ENCODE measurements at regions not wholly inside any gene's neighbourhood (a gene's known extent, or its start where the extent isn't known, plus 50 kb on each side); places are given as distances from the start of the nearest gene placed in this dataset.

DNA sequence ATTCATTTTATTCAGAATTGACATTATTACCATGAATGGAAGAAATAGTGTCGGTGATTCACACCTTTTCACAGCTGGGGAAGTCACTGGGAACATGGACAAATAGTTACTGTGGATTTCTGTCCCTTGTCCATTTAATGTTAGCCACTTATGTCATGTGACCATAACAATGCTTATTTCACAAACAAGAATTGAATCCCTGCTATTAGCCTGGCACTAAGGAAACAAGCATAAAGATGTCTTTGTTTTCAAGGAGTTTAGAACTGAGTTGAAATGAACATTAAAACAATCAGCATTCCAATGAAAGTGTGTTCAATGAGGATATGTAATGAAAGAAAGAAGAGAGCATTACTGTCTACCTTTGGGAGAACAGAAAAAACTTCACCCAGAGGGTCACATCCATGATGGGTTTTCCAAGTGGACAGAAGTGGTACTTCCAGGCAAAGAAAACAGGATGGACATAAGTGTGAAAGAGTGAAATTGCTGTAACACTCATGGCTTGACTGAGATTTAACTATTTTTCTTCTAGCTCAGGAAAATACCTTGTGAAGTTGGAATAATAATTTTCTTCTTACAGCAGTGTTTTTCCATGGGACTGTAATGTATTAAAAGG is 324.5 kb upstream of the UBE2E3 start:
- no peaks in the 10 kb centered on the region for H3K4me1 ChIP-seq (ENCODE audit: control insufficient read depth, insufficient read depth, low read length)
- CTCF ChIA-PET: interaction anchor here (0.8 kb wide), 1 partner anchor 18 kb away, joined by 4 read pairs; no protein-coding TSS in a partner anchor
- no peak overlapping the region for H3K4me3 ChIP-seq (ENCODE audit: low read depth, low read length)
- H3K27ac ChIP-seq (ENCODE audit: extremely low read depth, low read depth, low read length): no peak overlapping the region
- H3K9me3 ChIP-seq (ENCODE audit: control insufficient read depth, insufficient read depth, low read depth, low read length): no peaks in the 10 kb centered on the region
- no peaks in the 10 kb centered on the region for H3K36me3 ChIP-seq (ENCODE audit: control insufficient read depth in 2 of 2, insufficient read depth in 1 of 2, low read length in 2 of 2)
- POLR2A ChIA-PET: no interaction called here
- TF ChIP-seq ZNF521 (tag by site-specific recombination; IDR thresholded peaks at IDR 0.05) (no peak), HOXD13 (CRISPR knock-in tag; IDR thresholded peaks at IDR 0.05; ENCODE audit: borderline replicate concordance) (no peak), ZNF777 (tag by site-specific recombination; IDR thresholded peaks at IDR 0.05; ENCODE audit: borderline replicate concordance) (no peak), SCRT2 (tag by site-specific recombination; IDR thresholded peaks at IDR 0.05) (no peak), ZNF677 (tag by site-specific recombination; IDR thresholded peaks at IDR 0.05) (no peak)
- TF ChIP-seq, protein P1, sequence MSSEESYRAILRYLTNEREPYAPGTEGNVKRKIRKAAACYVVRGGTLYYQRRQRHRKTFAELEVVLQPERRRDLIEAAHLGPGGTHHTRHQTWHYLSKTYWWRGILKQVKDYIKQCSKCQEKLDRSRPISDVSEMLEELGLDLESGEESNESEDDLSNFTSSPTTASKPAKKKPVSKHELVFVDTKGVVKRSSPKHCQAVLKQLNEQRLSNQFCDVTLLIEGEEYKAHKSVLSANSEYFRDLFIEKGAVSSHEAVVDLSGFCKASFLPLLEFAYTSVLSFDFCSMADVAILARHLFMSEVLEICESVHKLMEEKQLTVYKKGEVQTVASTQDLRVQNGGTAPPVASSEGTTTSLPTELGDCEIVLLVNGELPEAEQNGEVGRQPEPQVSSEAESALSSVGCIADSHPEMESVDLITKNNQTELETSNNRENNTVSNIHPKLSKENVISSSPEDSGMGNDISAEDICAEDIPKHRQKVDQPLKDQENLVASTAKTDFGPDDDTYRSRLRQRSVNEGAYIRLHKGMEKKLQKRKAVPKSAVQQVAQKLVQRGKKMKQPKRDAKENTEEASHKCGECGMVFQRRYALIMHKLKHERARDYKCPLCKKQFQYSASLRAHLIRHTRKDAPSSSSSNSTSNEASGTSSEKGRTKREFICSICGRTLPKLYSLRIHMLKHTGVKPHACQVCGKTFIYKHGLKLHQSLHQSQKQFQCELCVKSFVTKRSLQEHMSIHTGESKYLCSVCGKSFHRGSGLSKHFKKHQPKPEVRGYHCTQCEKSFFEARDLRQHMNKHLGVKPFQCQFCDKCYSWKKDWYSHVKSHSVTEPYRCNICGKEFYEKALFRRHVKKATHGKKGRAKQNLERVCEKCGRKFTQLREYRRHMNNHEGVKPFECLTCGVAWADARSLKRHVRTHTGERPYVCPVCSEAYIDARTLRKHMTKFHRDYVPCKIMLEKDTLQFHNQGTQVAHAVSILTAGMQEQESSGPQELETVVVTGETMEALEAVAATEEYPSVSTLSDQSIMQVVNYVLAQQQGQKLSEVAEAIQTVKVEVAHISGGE (tag by site-specific recombination; conservative IDR thresholded peaks at IDR 0.05; ENCODE audit: low read depth): no peak

DNA sequence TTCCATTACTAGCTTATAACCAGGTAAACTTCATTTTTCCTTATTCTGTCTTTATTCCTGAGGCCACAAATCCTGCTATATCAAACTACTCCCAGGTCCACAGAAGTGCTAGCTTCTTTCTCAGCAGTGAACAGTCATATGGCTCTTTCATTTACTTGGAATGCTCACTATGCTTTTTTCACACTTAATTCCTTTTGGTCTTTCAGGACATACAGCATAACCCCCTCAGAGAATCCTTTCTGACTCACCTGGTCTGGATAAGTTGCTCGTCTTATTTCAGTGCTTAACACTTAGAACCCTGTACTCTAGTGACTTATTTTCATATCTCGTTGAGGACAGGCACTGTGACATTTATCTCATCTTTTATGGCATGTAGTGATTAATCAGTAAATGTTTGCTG is 325.0 kb upstream of the UBE2E3 start:
- TF ChIP-seq IKZF3 (tag by site-specific recombination; IDR thresholded peaks at IDR 0.05) (no peak), ZNF830 (tag by site-specific recombination; IDR thresholded peaks at IDR 0.05; ENCODE audit: low read depth) (no peak), ZNF19 (tag by site-specific recombination; IDR thresholded peaks at IDR 0.05; ENCODE audit: low read depth) (no peak), ZNF610 (tag by site-specific recombination; IDR thresholded peaks at IDR 0.05; ENCODE audit: borderline replicate concordance) (no peak), YY1 (tag by site-specific recombination; IDR thresholded peaks at IDR 0.05) (no peak), OSR2 (tag by site-specific recombination; IDR thresholded peaks at IDR 0.05) (no peak), ZNF335 (tag by site-specific recombination; conservative IDR thresholded peaks at IDR 0.05) (no peak), ZNF48 (tag by site-specific recombination; IDR thresholded peaks at IDR 0.05) (no peak), ZNF677 (tag by site-specific recombination; IDR thresholded peaks at IDR 0.05) (no peak)
- TF ChIP-seq, protein P2, sequence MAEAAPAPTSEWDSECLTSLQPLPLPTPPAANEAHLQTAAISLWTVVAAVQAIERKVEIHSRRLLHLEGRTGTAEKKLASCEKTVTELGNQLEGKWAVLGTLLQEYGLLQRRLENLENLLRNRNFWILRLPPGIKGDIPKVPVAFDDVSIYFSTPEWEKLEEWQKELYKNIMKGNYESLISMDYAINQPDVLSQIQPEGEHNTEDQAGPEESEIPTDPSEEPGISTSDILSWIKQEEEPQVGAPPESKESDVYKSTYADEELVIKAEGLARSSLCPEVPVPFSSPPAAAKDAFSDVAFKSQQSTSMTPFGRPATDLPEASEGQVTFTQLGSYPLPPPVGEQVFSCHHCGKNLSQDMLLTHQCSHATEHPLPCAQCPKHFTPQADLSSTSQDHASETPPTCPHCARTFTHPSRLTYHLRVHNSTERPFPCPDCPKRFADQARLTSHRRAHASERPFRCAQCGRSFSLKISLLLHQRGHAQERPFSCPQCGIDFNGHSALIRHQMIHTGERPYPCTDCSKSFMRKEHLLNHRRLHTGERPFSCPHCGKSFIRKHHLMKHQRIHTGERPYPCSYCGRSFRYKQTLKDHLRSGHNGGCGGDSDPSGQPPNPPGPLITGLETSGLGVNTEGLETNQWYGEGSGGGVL (tag by site-specific recombination; IDR thresholded peaks at IDR 0.05): no peak
- TF ChIP-seq, protein P3, sequence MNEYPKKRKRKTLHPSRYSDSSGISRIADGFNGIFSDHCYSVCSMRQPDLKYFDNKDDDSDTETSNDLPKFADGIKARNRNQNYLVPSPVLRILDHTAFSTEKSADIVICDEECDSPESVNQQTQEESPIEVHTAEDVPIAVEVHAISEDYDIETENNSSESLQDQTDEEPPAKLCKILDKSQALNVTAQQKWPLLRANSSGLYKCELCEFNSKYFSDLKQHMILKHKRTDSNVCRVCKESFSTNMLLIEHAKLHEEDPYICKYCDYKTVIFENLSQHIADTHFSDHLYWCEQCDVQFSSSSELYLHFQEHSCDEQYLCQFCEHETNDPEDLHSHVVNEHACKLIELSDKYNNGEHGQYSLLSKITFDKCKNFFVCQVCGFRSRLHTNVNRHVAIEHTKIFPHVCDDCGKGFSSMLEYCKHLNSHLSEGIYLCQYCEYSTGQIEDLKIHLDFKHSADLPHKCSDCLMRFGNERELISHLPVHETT (tag by site-specific recombination; IDR thresholded peaks at IDR 0.05): no peak
- Histone ChIP-seq H3K4me3 (ENCODE audit: low read depth, low read length) (no peak overlapping the region), H3K4me1 (ENCODE audit: control insufficient read depth, insufficient read depth, low read length) (no peaks in the 10 kb centered on the region), H3K27ac (ENCODE audit: extremely low read depth, low read depth, low read length) (no peak overlapping the region), H3K36me3 (ENCODE audit: control insufficient read depth in 2 of 2, insufficient read depth in 1 of 2, low read length in 2 of 2) (no peaks in the 10 kb centered on the region), H3K9me3 (ENCODE audit: control insufficient read depth, insufficient read depth, low read depth, low read length) (no peaks in the 10 kb centered on the region)
- ChIA-PET CTCF (interaction anchor here (0.6 kb wide), 1 partner anchor 105 kb away, joined by 3 read pairs; no protein-coding TSS in a partner anchor), POLR2A (no interaction called here)
